ENCODE measurements at regions not wholly inside any gene's neighbourhood (a gene's known extent, or its start where the extent isn't known, plus 50 kb on each side); places are given as distances from the start of the nearest gene placed in this dataset.

- Histone ChIP-seq H3K27me3 (ENCODE audit: control insufficient read depth, insufficient read depth, low read length) (no peaks in the 10 kb centered on the region; the same call in 1 of the 2 replicates), H3K4me2 (ENCODE audit: low read depth, low read length) (no peak overlapping the region), H3K36me3 (ENCODE audit: control insufficient read depth, insufficient read depth, low read length) (no peaks in the 10 kb centered on the region), H3K14ac (replicated peaks; ENCODE audit: low read depth, low read length) (no peak overlapping the region), H2BK120ac (ENCODE audit: low read depth, low read length) (no peak overlapping the region), H3K4me1 (ENCODE audit: control insufficient read depth, insufficient read depth, low read length) (no peaks in the 10 kb centered on the region), H3K56ac (ENCODE audit: extremely low read depth, insufficient read depth, low read length) (no peak overlapping the region), H4K8ac (ENCODE audit: low read depth in 2 of 2, low read length in 2 of 2) (no peak overlapping the region), H3K4me3 (ENCODE audit: insufficient read depth, low read depth, low read length) (no peak overlapping the region), H4K91ac (ENCODE audit: insufficient read depth, low read depth, low read length) (no peak overlapping the region), H2AK9ac (replicated peaks; ENCODE audit: low read depth, low read length, poor library complexity) (no peak overlapping the region), H3K9ac (ENCODE audit: low read depth, low read length) (no peak overlapping the region), H3K9me3 (ENCODE audit: control insufficient read depth, insufficient read depth, low read length) (no peaks in the 10 kb centered on the region), H4K5ac (ENCODE audit: low read depth, low read length) (no peak overlapping the region), H2AK5ac (ENCODE audit: low read depth, low read length) (no peak overlapping the region), H3K27ac (ENCODE audit: insufficient read depth, low read length) (no peak overlapping the region), H2BK15ac (ENCODE audit: low read depth, low read length) (no peak overlapping the region), H3K18ac (ENCODE audit: low read depth, low read length) (no peak overlapping the region), H3K4ac (ENCODE audit: low read depth, low read length) (no peak overlapping the region), H3K9me1 (ENCODE audit: insufficient read depth, low read length) (no peaks in the 10 kb centered on the region), H3K79me1 (ENCODE audit: low read depth in 1 of 2, low read length in 2 of 2) (no peaks in the 10 kb centered on the region), H2AFZ (replicated peaks; ENCODE audit: low read length, poor library complexity) (no peak overlapping the region), H4K20me1 (ENCODE audit: insufficient read depth, low read length) (no peaks in the 10 kb centered on the region), H3K23ac (ENCODE audit: low read depth, low read length) (no peak overlapping the region), H2BK20ac (ENCODE audit: low read depth, low read length) (no peak overlapping the region), H2BK5ac (ENCODE audit: low read depth, low read length, poor library complexity, severe bottlenecking) (no peak overlapping the region)
- no peak for TF ChIP-seq SMC3 (IDR thresholded peaks at IDR 0.05; ENCODE audit: low read depth, low read length)
- no peak for TF ChIP-seq CHD1 (IDR thresholded peaks at IDR 0.05; ENCODE audit: low read depth, low read length)
- no peak for TF ChIP-seq FOS (IDR thresholded peaks at IDR 0.05; ENCODE audit: low read depth, low read length)
- TF ChIP-seq ELK1 (IDR thresholded peaks at IDR 0.05; ENCODE audit: borderline replicate concordance, low read depth, low read length): no peak
- no peak for TF ChIP-seq MXI1 (IDR thresholded peaks at IDR 0.05; ENCODE audit: borderline replicate concordance, low read depth, low read length)
- TF ChIP-seq NFE2L2 (IDR thresholded peaks at IDR 0.05; ENCODE audit: low read depth, low read length): no peak
- no peak for TF ChIP-seq MAZ (IDR thresholded peaks at IDR 0.05; ENCODE audit: borderline replicate concordance, low read depth, low read length)
- TF ChIP-seq CEBPB (IDR thresholded peaks at IDR 0.05; ENCODE audit: low read depth, low read length): no peak
- no peak for TF ChIP-seq POLR2A (IDR thresholded peaks at IDR 0.05; ENCODE audit: low read depth, low read length)
- no peak for TF ChIP-seq RAD21 (IDR thresholded peaks at IDR 0.05; ENCODE audit: low read length)
- no peak for TF ChIP-seq BHLHE40 (IDR thresholded peaks at IDR 0.05; ENCODE audit: low read depth, low read length)
- TF ChIP-seq MAFK (IDR thresholded peaks at IDR 0.05; ENCODE audit: low read depth, low read length): no peak
- in situ Hi-C loops (cut with MboI; ENCODE audit: low sequenced_read_pairs) (no loop called here), dilution Hi-C loops (cut with HindIII; ENCODE audit: low sequenced_read_pairs, unreplicated experiment) (no loop called here), intact Hi-C loops (cut with micrococcal nuclease) (no loop called here)
- ChIA-PET CTCF (no interaction called here), POLR2A (ENCODE audit: unreplicated experiment) (interaction anchor here (0.6 kb wide), 1 partner anchor 433 kb away, joined by 14 read pairs; no protein-coding TSS in a partner anchor)
- BruUV-seq (replicated peaks): no TSS peak
- DNase-seq (no peak), ATAC-seq (ENCODE audit: low read depth) (no peak)
- no CpG with 5 or more reads among the region's 3 CpGs for WGBS, 2 experiments (ENCODE audit: extremely low coverage in 2 of 2, insufficient read length in 1 of 2)
These were observed 770.8 kb upstream of the TENM4 start for GRCh38 chr11:80211673-80212072.
